HUES48 (cell line): ENCODE measurements at regions not wholly inside any gene's neighbourhood (a gene's known extent, or its start where the extent isn't known, plus 50 kb on each side); places are given as distances from the start of the nearest gene placed in this dataset.

ENCODE experiments used
- H3K27ac ChIP-seq: one replicate; pipeline ENCODE4 v1.7.0; 2013; ENCODE audit warnings: low read depth, low read length, inconsistent platforms
- H3K27me3 ChIP-seq: 2 replicates; pipeline ENCODE4 v1.6.1; 2013; ENCODE audit warnings: mild to moderate bottlenecking, low read length; ENCODE audit not compliant: control insufficient read depth, insufficient read depth
- H3K36me3 ChIP-seq: 2 replicates; pipeline ENCODE4 v1.6.1; 2013; ENCODE audit warnings: low read length; ENCODE audit not compliant: control insufficient read depth, insufficient read depth
- H3K4me1 ChIP-seq: 2 replicates; pipeline ENCODE4 v1.6.1; 2013; ENCODE audit warnings: mild to moderate bottlenecking, low read length; ENCODE audit not compliant: control insufficient read depth, insufficient read depth
- H3K4me3 ChIP-seq: 2 replicates; pipeline ENCODE4 v1.5.1; 2013; ENCODE audit warnings: mild to moderate bottlenecking, low read depth, low read length
- H3K9ac ChIP-seq: 2 replicates; pipeline ENCODE4 v1.6.1; 2013; ENCODE audit warnings: mild to moderate bottlenecking, low read depth, low read length, moderate library complexity
- H3K9me3 ChIP-seq: 2 replicates; pipeline ENCODE4 v1.6.1; 2013; ENCODE audit warnings: low read length; ENCODE audit not compliant: control insufficient read depth, insufficient read depth

DNA sequence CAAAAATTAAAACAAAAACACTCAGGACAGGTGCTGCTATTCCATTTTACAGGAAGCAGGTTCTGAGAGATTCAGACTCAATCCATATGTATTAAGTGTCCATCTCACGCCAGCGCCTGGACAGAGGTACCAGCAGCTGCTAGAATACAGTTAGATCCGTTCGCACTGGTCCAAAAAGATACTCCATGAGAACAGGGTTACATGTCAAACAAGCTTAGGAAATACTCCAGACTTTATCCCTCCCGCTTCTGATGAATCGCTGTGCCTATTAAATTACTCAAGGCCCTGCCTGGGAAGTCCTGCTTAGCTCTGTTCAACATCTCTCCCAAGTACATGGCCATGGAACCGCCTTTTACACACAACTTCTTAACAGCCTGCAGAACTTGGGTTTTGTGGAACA, 50.2 kb upstream of the SLC35C1 start:
- Histone ChIP-seq H3K27ac (no peak overlapping the region), H3K4me1 (peaks cover 14% of the 10 kb centered on the region), H3K36me3 (no peaks in the 10 kb centered on the region), H3K9me3 (no peaks in the 10 kb centered on the region), H3K27me3 (no peaks in the 10 kb centered on the region), H3K4me3 (no peak overlapping the region), H3K9ac (no peak overlapping the region)

DNA sequence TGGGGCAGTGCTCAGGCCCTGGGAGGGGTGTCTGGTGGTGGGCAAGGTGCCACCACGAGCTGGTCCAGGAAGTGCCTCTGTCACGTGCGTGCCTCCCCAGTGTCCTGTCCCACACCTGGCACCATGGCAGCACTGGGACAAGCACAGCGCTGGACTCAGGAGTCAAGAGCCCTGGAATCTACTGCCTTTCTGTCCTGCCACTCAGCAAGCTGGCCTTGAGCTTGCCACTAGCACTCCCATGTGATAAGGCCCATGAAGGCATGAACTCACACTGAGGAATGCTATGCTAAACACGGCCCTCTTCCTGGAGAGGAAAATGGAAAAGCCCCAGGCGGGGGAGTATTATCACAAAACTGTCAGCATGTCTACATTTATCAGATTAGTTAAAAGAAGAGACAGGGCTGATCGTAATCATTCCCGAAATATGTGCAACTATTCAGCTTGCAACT, 50.7 kb upstream of the SLC35C1 start:
- H3K9me3 ChIP-seq = no peaks in the 10 kb centered on the region
- H3K4me3 ChIP-seq = no peak overlapping the region
- H3K36me3 ChIP-seq = no peaks in the 10 kb centered on the region
- H3K4me1 ChIP-seq = peaks cover 14% of the 10 kb centered on the region
- H3K9ac ChIP-seq = no peak overlapping the region
- no peak overlapping the region for H3K27ac ChIP-seq
- H3K27me3 ChIP-seq = no peaks in the 10 kb centered on the region

DNA sequence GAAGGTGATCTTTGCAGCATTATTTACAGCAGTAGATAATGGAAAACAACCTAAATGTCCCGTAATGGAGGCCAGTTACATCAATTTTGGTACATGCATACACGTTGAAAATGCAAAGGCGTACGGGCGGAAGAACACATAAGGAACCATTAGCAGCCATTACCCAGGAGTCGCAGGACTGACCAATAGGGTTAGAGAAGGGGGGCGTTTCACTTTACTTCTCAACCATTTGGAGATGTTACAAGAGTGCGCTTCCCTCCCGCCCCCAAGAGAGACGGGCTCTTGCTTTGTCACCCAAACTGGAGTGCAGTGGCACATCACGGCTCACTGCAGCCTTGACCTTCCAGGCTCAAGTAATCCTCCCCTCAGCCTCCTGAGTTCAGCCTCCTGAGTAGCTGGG, 52.8 kb upstream of the SLC35C1 start:
- peaks cover 10% of the 10 kb centered on the region for H3K4me1 ChIP-seq
- H3K27ac ChIP-seq = no peak overlapping the region
- no peak overlapping the region for H3K9ac ChIP-seq
- H3K4me3 ChIP-seq = no peak overlapping the region
- no peaks in the 10 kb centered on the region for H3K9me3 ChIP-seq
- H3K36me3 ChIP-seq = no peaks in the 10 kb centered on the region
- no peaks in the 10 kb centered on the region for H3K27me3 ChIP-seq

DNA sequence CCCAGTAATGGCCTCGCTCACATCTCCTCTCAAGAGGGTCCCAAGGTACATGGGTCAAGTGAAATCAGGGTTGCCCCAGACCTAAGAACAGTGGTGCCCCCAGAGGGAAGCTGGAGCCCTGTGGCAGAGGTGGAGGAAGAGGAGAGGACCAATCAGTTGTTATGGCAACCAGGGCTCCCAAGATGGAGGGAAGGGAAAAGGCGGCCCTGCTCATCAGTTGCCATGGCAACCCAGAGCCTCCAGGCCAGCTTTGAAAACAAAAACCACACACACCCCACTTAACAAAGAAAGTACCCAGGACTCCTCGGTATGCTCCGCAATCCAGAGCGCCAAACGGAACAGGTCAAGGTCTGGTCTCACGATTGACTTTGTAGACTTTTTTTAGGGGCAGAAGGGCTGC, 53.5 kb upstream of the SLC35C1 start:
- Histone ChIP-seq H3K9me3 (no peaks in the 10 kb centered on the region), H3K36me3 (no peaks in the 10 kb centered on the region), H3K4me1 (peaks cover 4% of the 10 kb centered on the region; the same call in 1 of the 2 replicates), H3K27ac (no peak overlapping the region), H3K27me3 (no peaks in the 10 kb centered on the region), H3K9ac (no peak overlapping the region), H3K4me3 (no peak overlapping the region)

DNA sequence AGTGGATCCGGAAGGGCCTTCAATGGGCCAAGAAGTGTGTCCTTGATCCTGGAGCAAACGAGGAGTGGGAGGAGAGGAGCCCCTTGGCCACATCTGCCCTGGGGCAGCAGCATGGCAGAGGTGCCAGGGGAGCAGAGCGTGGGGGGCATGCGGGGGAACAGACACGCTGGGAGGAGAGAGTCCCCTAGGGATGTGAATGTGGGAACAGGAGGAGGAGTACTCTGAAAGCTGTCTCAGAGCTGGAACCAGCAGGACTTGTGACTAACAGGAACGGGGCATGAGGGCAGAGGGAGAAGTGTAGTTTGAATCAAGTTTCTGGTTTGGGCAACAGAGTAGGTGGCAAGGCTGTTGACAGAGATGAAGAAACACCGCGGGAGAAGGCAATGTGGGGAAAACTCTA, 54.5 kb upstream of the SLC35C1 start:
- no peak overlapping the region for H3K27ac ChIP-seq
- no peaks in the 10 kb centered on the region for H3K9me3 ChIP-seq

DNA sequence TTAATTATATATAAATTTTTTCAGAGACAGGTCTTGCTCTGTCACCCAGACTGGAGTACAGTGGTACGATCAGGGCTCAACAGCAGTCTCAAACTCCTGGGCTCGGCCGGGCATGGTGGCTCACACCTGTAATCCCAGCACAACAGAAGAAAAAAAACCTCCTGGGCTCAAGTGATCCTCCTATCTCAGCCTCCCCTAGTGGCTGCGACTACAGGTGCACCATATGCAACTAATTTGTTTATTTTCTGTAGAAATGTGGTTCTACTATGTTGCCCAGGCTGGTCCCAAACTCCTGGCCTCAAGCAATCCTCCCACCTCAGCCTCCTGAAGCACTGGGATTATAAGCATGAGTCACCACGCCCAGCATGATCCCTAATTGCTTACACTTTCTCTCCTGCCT, 56.1 kb upstream of the SLC35C1 start:
- Histone ChIP-seq H3K9ac (no peak overlapping the region), H3K36me3 (no peaks in the 10 kb centered on the region), H3K27me3 (no peaks in the 10 kb centered on the region), H3K4me3 (no peak overlapping the region), H3K4me1 (peaks cover 4% of the 10 kb centered on the region; the same call in 1 of the 2 replicates), H3K27ac (no peak overlapping the region), H3K9me3 (no peaks in the 10 kb centered on the region)

More for the DNA sequence above, 54.5 kb upstream of the SLC35C1 start:
- Histone ChIP-seq H3K36me3 (no peaks in the 10 kb centered on the region), H3K27me3 (no peaks in the 10 kb centered on the region), H3K4me3 (no peak overlapping the region), H3K4me1 (peaks cover 4% of the 10 kb centered on the region; the same call in 1 of the 2 replicates), H3K9ac (no peak overlapping the region)

DNA sequence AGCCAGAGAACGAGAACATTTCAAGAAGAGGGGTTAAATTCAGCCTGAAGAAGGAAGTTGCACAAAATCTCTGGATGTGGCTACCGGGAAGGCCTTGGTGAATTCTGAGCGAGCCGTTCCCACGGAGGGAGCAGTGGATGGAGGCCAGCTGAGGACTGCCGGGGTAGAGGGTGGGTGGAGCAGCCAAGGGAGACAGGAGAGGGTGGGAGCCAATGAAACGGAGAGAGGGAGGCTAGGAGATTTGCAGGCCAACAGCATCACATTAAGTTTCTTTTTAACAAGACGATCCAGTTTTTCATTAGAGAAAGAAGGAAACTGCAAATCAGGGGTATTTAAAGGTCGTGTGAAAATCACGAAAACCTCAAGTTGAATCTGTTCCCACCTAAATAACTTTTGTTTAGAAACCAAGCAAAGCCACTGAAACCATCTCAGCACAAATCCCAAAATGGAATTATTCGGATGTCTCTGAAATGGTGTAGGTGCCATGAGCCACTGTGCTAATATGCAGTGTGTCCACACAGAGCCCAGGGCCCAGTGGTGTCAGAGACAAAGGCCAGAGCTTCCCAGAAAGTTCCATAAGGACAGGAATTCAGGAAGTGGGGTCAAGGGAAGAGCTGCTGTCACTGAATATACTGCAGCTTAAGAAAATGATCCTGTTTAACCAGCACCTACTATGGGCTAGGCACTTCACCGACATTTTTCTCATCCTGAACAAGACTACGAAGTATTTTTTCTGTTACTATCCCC, 59.7 kb upstream of the SLC35C1 start:
- H3K9ac ChIP-seq = no peak overlapping the region
- H3K4me3 ChIP-seq = no peak overlapping the region
- no peaks in the 10 kb centered on the region for H3K9me3 ChIP-seq
- peaks cover 8% of the 10 kb centered on the region; the same call in 1 of the 2 replicates for H3K4me1 ChIP-seq
- H3K27me3 ChIP-seq = no peaks in the 10 kb centered on the region
- no peak overlapping the region for H3K27ac ChIP-seq
- no peaks in the 10 kb centered on the region for H3K36me3 ChIP-seq

DNA sequence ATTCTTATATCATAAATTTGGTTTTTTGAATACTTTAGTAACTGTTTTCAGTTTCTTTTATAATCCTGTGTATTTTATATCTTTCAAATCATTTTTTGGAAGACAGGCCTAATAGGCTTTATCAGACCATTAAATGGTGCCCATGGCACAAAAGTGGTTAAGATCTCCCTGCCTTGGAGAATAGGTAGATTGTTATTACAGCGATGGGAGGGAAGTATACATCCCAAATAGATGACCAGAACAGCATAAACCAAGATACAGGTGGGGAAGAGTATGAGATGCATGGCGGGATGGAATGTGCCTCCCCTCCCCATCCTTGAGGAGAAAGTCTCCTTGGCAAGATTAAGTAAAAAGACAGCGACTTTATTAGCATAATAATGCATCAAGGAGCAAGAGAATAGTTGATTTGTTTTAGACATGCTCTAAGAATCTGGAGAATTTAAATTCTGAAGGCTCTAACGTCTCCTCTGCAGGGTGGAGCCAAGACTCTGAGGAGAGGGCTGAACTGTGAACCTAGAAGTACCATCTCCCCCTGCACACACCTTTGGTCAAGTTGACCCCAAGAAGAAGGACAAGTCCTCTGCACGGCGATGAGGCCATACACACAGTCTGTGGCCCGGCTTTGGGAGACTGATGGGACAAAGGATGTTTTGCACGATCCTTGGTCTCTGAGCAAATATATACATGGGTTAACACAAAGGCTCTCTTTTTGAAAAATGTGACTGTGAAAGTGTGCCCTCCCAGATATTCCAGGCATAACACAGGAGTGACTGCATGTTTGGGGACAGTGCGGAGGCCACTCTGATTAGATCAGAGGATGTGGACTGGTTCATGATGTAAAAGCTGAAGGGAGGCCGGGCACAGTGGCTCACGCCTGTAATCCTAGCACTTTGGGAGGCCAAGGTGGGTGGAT, 61.1 kb upstream of the SLC35C1 start:
- Histone ChIP-seq H3K36me3 (no peaks in the 10 kb centered on the region), H3K9me3 (peaks cover 3% of the 10 kb centered on the region; the same call in 1 of the 2 replicates)

DNA sequence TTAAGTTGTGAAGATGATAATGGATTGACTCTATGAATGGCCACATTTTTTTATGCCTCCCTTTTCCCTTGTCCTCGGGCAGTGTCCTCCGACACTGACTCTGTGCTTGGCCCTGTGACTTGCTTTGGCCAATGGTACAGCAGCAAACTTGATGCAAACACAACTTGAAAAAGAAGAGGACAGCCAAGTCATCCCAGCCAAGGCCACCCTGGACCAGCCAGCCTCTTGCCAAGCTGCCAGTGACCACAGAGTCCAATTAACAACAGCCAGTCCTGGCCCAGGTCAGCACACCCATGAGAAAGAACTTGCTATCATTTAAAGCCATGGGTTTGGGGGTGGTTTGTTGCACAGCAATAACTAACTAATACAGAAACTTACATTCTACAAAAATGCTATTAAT, 63.4 kb upstream of the SLC35C1 start:
- no peak overlapping the region for H3K4me3 ChIP-seq
- peaks cover 3% of the 10 kb centered on the region; the same call in 1 of the 2 replicates for H3K9me3 ChIP-seq
- H3K27me3 ChIP-seq = no peaks in the 10 kb centered on the region

More for the DNA sequence above, 61.1 kb upstream of the SLC35C1 start:
- H3K9ac ChIP-seq = no peak overlapping the region
- H3K4me1 ChIP-seq = peaks cover 8% of the 10 kb centered on the region; the same call in 1 of the 2 replicates
- H3K27ac ChIP-seq = no peak overlapping the region
- no peaks in the 10 kb centered on the region for H3K27me3 ChIP-seq
- H3K4me3 ChIP-seq = no peak overlapping the region

DNA sequence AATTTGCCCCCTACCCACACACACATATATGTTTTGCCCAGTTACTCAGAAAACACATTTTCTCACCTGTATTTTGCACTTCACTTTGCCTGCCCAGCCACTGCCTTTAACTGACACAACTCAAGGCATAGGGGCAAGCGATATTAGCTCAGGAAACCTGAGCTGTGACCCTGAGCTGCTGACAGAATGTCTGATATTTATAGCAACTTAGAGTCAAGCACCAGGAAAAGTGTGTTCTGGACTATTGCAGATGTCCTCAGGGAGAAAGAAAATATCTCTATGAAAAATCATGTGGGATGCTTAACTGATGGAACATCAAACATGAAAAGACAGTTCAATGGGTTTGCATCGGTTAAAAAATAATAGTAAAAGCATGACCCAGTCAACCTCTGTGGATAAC, 63.9 kb upstream of the SLC35C1 start:
- H3K27ac ChIP-seq = no peak overlapping the region
- peaks cover 3% of the 10 kb centered on the region; the same call in 1 of the 2 replicates for H3K9me3 ChIP-seq

More for the DNA sequence above, 63.4 kb upstream of the SLC35C1 start:
- H3K4me1 ChIP-seq = peaks cover 8% of the 10 kb centered on the region; the same call in 1 of the 2 replicates
- H3K27ac ChIP-seq = no peak overlapping the region
- H3K9ac ChIP-seq = no peak overlapping the region
- no peaks in the 10 kb centered on the region for H3K36me3 ChIP-seq

More for the DNA sequence above, 63.9 kb upstream of the SLC35C1 start:
- Histone ChIP-seq H3K36me3 (no peaks in the 10 kb centered on the region), H3K4me1 (peaks cover 8% of the 10 kb centered on the region; the same call in 1 of the 2 replicates), H3K9ac (no peak overlapping the region), H3K4me3 (no peak overlapping the region), H3K27me3 (no peaks in the 10 kb centered on the region)
